Occipital lobe (tissue), 1 donor: ENCODE measurements at regions not wholly inside any gene's neighbourhood (a gene's known extent, or its start where the extent isn't known, plus 50 kb on each side); places are given as distances from the start of the nearest gene placed in this dataset.
"Not testable (repeated sequence)": the region's sequence is repeated elsewhere in the genome, so short reads cannot be mapped to it uniquely, and the experiment has no call there.

ENCODE experiments used
- DNase-seq: peaks from one replicate; lab custom pipeline; 2025; lab: John Stamatoyannopoulos, UW

DNA sequence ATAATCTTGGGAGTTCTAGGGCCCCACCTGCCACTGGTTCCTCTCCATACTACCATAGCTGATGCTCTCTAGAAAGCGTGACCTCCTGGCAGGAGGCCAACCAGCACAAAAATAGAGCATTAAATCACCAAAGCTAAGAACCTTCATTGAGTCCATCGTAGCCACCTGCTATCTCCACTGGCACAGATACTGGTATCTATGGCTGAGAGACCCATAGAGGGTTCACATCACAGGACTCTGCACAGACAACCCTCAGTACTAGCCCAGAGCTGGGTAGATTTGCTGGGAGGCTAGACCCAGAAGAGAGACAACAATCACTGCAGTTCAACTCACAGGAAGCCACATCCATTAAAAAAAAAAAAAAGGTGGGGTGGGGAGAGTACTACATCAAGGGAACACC lies 509.1 kb downstream of the DTWD2 start:
- DNase-seq, result no peak

DNA sequence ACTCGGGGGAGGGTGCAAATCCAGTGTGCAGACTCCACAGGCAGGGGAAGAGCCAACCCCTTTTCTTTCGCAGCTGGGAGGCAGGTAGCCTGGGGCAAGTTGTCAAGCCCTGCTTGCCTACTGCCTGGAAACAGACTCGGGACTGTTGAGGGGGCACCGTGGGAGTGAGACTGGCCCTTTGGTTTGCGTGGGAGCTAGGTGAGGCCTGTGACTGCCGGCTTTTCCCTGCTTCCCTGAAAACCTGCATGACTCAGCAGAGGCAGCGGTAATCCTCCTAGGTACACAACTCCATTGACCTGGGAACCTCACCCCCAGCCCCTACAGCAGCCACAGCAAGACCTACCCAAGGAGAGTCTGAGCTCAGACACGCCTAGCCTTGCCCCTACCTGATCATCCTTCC lies 509.5 kb downstream of the DTWD2 start:
- no peak for DNase-seq

DNA sequence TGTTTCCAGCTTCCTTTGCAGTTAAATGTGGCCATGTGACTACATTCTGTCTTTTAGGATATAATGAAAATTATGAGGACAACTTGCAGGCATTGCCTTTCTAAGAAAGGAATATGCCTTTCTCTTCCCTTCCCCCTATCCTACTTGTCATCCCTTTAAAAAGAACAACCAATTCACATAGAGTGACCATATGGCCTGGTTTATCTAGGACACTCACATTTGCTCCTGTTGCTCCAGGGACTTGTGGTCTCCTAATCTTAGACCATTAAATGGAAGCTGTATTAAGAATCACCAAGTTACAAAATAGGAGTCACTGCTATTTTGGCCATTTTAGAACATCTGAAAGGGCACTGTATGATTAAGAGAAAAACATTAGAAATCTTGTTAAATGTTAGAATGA lies 520.3 kb downstream of the DTWD2 start:
- no peak for DNase-seq

DNA sequence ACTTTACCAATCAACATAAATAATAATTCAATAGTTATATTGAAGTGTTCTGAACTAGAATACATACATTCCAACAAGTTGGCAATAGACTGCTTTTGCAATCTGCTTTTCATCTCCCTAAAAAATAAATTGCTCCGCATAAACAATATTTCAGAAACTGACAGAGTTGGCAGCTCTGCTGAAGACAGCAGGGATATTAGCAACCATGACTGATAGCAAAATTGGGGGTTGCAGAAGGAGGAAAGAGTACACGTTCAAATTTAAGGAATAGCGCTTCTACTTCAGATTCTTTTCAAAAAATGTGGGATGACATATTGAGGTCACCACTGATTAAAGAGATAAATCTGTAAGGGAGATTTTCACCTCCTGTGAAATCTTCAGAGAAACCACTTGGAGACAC lies 521.2 kb downstream of the DTWD2 start:
- DNase-seq, result no peak

DNA sequence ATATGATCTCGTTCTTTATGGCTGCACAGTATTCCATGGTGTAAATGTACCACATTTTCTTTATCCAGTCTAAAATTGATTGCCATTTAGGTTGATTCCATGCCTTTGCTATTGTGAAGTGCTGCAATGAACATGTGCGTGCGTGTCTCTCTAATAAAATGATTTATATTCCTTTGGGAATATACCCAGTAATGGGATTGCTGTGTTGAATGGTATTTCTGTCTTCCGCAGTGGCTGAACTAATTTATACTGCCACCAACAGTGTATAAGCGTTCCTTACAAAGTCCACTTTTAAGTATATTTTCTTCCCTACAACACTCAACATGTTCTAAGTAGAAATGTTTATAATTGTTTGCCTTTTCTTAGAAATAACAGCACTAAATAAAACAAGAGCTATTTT lies 521.9 kb downstream of the DTWD2 start:
- no peak for DNase-seq

DNA sequence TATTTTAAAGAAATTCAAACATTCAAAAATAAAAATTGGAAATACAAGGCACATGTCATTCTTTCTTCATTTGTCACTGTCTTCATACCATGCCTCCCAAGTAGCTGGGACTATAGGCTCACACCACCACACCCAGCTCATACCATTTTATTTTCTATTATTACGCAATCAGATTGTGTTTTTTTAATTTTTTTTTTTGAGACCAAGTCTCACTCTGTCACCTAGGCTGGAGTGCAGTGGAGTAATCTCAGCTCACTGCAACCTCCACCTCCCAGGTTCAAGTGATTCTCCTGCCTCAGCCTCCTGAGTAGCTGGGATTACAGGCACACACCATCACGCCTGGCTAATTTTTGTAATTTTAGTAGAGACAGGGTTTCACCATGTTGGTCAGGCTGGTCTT lies 526.1 kb downstream of the DTWD2 start:
- not testable (repeated sequence) for DNase-seq

DNA sequence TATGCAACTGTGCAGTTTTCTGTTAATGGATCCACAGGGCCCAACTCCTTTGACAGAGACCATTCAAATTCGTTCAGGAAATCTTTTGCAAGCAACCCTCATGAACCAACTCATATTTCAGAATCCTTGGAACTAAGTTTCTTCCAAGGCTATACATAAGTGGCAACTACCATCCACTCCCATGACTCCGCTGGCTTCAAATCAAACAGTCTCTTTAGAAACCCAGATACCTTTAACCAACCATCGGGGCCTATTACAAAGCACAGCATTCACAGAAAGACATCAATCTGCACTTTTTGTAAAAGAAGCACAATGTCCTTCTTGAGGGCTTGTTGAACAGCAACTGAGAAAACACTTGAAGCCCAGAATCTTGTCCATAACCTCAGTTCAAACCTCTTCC lies 526.9 kb downstream of the DTWD2 start:
- no peak for DNase-seq

DNA sequence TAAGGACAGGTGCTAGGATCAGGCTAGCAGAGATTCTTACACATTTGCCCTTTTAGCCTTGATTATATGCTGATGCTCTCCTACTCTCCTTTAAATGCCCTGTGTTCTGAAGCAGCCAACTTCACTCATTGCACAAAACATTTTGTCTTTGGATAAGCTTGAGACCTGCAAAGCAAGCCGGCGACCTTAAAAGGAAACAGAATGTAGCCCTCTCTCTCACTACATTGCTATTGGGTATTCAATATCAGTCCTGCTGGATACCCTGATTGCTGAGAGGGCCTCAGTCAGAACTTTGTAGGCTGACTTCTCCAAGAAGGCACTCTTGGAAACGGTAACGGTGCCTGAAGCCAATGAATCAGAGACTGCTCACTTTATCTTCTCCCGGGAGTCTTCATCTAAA lies 528.9 kb downstream of the DTWD2 start:
- no peak for DNase-seq

DNA sequence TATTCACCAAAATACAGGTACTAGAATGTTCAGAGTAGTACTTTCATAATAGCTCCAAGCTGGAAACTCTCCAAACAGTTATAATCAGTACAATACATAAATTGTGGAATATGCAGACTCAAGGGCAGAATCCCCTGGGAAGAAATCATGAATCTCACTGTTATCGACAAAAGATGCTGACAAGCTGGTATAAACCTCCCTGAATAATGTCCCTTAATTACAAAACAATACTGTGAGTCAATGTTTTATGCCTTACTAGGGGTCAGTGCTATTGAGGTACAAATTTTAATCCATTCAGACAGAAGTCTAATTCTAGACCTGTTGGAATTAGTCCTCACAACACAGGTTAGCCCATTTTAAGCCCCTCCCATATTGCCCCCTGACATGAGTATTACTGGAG lies 532.3 kb downstream of the DTWD2 start:
- no peak for DNase-seq

DNA sequence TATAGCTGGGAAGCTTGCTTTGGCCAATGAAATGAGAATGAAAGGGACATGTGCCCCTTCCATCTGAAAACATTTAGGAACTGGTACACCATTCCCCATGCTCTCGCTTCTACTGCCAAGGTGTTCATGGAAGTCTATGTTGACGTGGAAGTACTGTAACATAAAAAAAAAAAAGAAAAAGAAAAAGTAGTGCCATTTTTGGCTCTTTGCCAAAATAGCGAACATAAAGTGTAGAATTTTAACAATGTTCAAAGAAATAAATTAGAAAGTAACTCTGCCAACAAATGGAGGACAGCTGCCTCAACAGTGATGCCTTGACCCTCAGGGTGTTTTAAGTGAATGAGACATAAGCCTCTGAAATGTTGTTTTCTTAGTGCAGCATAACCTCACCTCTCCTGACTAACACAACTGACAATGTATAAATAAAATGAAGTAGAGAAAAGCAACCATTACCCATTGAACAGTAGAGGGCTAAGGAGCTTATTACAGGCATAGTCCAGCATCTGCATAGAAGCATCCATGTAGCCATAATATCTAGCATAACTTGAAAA lies 536.6 kb downstream of the DTWD2 start:
- no peak for DNase-seq

DNA sequence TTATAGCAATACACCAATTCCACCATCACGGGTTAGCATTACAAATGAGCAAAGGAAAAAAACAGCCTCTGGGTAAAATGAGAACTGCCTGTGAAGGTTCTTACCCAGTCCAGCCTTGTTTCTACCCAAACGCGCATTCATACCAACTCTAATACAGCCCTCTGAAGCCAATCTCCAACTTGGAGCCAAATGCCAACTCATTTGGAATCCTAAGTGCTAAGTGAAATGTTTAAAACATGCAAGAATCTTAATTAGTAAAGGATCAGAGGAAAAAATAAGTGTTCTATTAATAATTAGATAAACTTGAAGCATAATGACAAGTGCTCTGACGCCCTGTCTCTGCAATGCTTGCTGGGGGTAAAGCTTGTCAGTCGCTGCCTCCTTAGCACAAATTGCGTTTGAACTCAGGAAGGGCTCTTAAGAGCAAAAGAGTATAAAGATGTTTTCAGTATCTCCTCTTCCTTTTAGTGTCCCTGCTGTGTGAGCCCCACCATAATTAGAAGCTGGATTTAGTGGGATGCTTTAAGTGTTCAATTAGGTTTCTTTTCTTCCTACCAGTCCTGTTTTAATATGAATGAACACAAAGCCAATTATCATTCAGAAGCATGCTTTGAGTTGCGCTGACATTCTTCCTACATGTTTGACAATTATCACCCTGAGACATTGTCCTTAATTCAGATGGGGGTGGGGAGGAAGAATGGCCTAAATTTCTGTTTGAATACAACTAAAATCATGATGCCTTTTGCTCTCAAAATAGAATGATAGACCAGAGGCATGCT lies 537.6 kb downstream of the DTWD2 start:
- DNase-seq, result no peak

DNA sequence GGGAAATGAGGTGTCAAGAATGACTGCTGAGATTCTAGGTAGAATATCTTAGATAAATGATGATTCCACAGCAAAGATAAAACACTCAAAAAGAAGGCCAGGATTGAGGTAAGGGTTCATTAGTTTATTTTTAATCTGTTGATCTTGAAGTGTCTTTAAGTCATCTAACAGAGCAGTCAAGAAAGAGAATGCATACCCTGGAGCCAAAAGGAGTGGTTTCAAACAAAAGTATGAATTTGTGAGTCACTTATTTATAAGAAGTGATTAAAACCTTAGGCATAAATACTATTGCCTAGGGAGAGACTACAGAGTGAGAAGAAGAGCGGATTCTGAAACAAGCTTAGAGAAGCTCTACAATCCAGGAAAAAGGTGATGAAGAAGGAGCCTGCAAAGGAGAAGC lies 541.0 kb downstream of the DTWD2 start:
- no peak for DNase-seq

DNA sequence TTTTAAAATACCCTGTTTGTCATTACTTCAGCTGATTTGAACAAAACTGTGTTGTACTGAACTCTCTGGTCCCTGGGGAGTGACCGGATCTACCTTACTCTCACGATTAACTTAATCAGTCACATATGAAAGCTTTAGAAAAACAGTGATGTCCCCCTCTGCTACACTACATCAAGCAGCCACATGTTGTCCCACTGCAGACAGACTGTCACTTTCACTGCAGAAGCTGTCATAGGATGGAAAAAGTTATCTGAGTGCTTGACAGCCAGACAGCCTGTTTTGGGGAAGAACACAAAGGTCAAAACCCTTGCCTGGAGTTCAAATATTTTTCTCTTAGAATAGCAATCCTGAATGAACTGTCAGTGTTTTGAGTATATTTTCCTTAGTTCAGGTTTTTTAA lies 546.4 kb downstream of the DTWD2 start:
- no peak for DNase-seq

DNA sequence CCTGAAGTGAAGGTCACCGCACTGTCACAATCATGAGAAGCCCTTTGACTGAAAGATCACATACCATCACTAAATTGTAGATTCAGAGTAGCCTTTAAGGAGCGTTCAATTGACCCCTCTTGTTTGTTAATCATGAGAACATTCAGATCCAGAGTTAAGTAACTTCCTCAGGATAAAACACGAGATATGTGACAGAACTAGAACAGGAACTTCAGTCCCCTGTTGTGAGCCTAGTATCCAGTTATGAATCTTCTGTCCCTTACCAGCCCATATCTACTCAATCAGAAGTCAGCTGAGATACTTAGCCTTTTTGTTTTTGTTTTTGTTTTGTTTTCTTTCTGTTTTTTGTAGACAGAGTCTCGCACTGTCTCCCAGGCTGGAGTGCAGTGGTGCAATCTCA lies 547.3 kb downstream of the DTWD2 start:
- no peak for DNase-seq

DNA sequence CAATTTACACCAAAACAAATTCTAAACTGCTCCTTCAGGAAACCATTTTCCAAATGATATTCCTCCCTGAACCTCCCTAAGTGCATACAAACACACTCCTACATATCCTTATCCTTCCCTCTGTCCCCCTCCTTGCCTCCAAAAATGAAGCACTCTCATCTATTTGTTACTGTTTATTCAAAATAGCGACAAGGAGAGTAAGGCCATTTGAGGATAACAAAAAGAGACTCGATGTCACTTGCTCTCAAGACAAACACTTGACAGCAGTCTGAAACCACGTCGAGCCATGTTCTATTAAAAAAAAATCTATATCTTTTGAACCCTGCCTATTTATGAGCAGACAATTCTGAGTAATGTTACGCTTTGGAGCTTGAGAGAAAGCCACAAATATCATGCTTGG lies 547.9 kb downstream of the DTWD2 start:
- no peak for DNase-seq

DNA sequence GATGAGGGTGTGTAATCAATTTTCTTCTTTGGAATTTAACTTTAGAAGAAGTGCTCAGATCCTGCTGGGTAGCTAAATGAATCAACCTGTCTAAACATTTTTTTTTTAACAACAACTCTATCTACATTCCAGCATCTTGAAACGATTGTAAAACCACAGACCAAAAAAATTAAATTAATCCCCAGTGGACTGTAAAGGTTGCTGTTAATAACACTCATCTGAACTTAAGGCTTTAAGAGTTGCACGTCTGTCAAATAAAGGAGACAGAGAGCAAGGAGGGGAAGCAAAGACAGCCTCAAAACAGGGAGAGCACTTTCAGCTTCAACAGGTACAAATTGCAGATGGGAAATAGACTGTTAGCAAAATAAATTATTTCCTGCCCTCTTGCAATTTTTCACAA lies 548.5 kb downstream of the DTWD2 start:
- no peak for DNase-seq

DNA sequence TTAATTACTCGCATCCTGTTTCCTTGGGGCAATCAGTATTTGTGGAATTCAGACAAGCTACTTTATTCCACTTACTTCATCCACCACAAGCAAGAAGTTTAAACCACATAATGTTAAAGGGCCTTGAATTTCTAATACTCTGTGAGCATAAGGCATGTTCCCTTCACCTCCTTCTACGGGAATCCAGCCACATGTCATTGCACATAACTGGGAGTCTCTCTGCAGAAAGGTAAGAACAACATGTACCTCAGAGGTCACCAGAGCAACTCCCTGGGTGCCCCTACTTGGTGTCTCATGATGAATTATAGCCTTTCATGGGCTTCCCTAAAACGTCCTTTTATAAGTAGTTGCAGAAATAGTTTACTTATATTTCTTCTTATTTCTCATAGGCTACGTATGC lies 553.2 kb downstream of the DTWD2 start:
- no peak for DNase-seq

DNA sequence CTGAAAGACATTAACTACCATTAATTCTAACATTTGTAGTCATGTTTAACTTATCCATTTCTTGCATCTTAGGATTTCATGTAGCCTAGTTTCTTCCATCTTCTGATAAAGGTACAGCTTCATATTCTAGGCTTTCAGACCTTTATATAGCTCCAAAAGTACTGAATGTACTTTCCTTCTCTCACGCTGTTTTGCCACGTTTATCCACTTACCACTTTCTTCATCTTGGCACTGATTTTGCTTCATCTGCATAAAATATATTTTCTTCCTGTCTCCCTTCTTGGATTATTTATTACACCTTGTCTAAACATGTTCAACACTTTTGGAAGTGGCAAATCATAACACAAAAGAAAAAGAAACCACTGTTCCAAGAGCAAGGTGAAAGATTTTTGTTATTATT lies 553.8 kb downstream of the DTWD2 start:
- no peak for DNase-seq

DNA sequence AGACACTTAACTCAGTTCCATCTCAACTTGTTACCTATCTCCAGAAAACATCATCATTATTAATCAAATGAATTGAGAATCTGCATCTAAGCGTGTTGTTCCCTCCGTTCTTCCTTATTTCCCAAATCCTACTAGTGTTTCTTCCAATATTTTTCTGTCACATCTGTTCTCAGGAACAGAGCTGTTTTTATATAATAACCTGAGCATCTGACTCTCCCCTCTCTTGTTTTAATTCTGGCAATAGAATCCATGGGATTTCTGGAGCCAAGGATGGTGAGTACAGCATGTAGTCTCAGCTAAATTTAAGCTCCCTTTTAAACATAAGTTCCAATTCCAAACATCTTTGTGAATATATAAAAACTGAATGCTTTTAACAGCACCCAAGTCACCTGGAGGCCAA lies 558.3 kb downstream of the DTWD2 start:
- DNase-seq, result no peak

DNA sequence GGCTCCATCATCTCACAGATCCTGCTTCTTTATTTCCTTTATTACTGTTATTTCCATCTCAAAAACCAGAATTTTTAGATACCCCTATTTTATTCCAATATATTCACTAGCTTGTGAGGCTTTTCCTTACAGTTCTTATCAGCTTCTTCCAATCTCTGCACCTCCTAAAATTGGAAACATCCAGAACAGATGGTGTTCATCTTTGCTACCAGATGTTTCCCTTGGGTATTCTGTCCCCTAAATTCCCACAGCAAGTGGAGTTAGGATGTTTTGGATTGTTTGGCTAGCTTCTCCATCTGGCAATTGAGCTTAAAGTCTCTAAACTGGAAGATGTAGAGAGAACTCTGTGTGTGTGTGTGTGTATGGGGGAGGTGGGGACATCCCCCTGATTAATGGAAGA lies 580.4 kb downstream of the DTWD2 start:
- DNase-seq, result no peak

DNA sequence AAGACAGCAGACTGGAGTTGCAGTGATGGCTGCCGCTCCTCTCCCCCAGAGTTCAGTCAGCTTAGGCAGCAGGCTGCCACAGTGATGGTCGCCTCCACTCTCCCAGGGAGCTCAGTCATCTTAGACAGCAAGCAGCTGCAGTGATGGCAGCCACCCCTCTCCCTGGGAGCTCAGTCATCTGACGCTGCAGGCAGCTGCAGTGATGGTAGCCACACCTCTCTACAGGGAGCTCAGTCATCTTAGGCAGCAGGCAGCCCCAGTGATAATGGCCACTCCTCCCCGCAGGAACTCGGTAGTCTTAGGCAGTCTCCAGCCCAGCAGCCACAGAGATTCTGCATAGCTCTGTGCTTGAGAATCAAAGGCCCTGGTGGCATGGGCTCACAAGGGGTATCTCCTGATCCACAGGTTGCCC lies 582.7 kb downstream of the DTWD2 start:
- no peak for DNase-seq

DNA sequence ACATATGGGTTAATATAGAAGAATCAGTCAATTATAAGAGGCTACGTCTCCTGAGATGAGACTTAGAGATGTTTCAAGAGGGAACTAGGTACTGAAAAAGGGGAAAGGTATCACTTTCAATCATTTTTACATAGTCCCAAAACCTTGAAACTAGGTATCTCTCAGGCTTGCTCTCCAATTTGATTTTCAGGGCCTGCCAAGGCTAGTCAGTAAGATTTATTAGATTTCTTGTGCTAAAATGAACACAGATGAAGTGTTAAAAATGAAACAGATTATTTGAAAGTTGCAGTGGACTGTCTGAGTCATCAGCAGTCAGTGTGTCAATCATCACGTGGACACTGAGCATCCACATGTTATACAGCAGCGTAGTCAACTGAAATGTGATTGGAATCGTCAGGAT lies 591.1 kb downstream of the DTWD2 start:
- no peak for DNase-seq

DNA sequence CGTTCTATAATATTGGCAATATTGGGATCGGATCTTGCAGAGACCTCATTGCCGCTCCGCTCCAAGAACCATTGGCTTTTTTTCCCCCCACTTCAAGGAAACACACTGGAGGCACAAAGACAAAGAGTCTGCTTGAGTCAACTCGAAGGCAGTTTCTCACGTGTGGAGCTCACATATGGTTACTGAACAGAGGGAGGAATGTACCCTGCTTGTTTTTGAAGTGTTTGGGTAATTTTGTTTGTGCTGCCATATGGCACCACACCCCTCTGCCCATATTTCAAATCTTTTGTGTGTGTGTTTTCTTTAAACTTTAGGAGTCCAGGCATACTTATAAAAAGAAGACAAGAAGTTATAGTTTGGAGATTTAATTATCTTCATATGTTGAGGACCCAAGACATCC lies 595.9 kb downstream of the DTWD2 start:
- no peak for DNase-seq

DNA sequence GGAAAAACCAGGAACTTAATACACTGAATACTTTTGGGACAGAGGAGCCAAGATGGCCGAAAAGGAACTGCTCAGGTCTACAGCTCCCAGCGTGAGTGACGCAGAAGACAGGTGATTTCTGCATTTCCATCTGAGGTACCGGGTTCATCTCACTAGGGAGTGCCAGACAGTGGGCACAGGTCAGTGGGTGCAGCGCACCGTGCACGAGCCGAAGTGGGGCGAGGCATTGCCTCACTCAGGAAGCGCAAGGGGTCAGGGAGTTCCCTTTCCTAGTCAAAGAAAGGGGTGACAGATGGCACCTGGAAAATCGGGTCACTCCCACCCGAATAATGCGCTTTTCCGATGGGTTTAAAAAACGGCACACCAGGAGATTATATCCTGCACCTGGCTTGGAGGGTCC lies 605.4 kb downstream of the DTWD2 start:
- DNase-seq, result not testable (repeated sequence)
